CD4-positive, CD25-positive, alpha-beta regulatory T cell (primary cell): ENCODE measurements at regions not wholly inside any gene's neighbourhood (a gene's known extent, or its start where the extent isn't known, plus 50 kb on each side); places are given as distances from the start of the nearest gene placed in this dataset.

ENCODE experiments used
- ATAC-seq, 2 donors: fragments of 150-1000 bp; cut with Tn5 transposase; one replicate each; pipeline ENCODE4 v1.10.0; 2021; ENCODE audit warnings: low read depth in 2 of 2, moderate number of reproducible peaks in 2 of 2, moderate library complexity in 1 of 2
- DNase-seq, 3 donors: peaks; one replicate each; pipeline versions ENCODE4 v3.0.0 to v3.0.0-alpha.2; 2012 to 2022; ENCODE audit warnings: mixed read lengths in 1 of 3
- H3K27ac ChIP-seq: one replicate; pipeline ENCODE4 v1.7.0; 2013; ENCODE audit warnings: mild to moderate bottlenecking, low read length; ENCODE audit not compliant: insufficient read depth, poor library complexity, severe bottlenecking
- H3K27me3 ChIP-seq: one replicate; pipeline ENCODE4 v1.7.0; 2013; ENCODE audit warnings: low read length; ENCODE audit not compliant: control insufficient read depth, insufficient read depth
- H3K36me3 ChIP-seq: one replicate; pipeline ENCODE4 v1.7.0; 2013; ENCODE audit warnings: mild to moderate bottlenecking, low read length, moderate library complexity; ENCODE audit not compliant: control insufficient read depth, insufficient read depth
- H3K4me1 ChIP-seq: 2 replicates; pipeline ENCODE4 v1.7.0; 2013; ENCODE audit warnings: mild to moderate bottlenecking, low read length; ENCODE audit not compliant: insufficient read depth, control insufficient read depth, poor library complexity, severe bottlenecking
- H3K4me3 ChIP-seq: one replicate; pipeline ENCODE4 v1.7.0; 2013; ENCODE audit warnings: low read depth, mild to moderate bottlenecking, low read length, moderate library complexity
- H3K9me3 ChIP-seq, 2 experiments: 1 replicate in 1 of 2; 2 replicates in 1 of 2; pipeline ENCODE4 v1.7.0; 2013; ENCODE audit warnings: low read length in 2 of 2, mild to moderate bottlenecking in 1 of 2, moderate library complexity in 1 of 2; ENCODE audit not compliant: control insufficient read depth in 2 of 2
- H3K27ac Mint-ChIP-seq, 3 donors: one replicate each; pipeline ENCODE4 v1.8.0; 2020 to 2022; ENCODE audit warnings: mild to moderate bottlenecking in 3 of 3, mixed read lengths in 3 of 3, moderate library complexity in 2 of 3
- H3K27me3 Mint-ChIP-seq: one replicate; pipeline ENCODE4 v1.8.0; 2022; ENCODE audit warnings: mild to moderate bottlenecking, mixed read lengths
- H3K36me3 Mint-ChIP-seq: one replicate; pipeline ENCODE4 v1.8.0; 2020; ENCODE audit warnings: mixed read lengths
- H3K4me1 Mint-ChIP-seq, 4 donors: one replicate each; pipeline ENCODE4 v1.8.0; 2020 to 2022; ENCODE audit warnings: mixed read lengths in 4 of 4, mild to moderate bottlenecking in 1 of 4
- H3K4me3 Mint-ChIP-seq, 4 donors: one replicate each; pipeline ENCODE4 v1.8.0; 2020 to 2022; ENCODE audit warnings: mild to moderate bottlenecking in 4 of 4, mixed read lengths in 4 of 4, moderate library complexity in 3 of 4
- H3K9me3 Mint-ChIP-seq, 7 donors: one replicate each; pipeline ENCODE4 v1.8.0; 2020 to 2022; ENCODE audit warnings: mixed read lengths in 7 of 7, mild to moderate bottlenecking in 3 of 7, moderate library complexity in 2 of 7

DNA sequence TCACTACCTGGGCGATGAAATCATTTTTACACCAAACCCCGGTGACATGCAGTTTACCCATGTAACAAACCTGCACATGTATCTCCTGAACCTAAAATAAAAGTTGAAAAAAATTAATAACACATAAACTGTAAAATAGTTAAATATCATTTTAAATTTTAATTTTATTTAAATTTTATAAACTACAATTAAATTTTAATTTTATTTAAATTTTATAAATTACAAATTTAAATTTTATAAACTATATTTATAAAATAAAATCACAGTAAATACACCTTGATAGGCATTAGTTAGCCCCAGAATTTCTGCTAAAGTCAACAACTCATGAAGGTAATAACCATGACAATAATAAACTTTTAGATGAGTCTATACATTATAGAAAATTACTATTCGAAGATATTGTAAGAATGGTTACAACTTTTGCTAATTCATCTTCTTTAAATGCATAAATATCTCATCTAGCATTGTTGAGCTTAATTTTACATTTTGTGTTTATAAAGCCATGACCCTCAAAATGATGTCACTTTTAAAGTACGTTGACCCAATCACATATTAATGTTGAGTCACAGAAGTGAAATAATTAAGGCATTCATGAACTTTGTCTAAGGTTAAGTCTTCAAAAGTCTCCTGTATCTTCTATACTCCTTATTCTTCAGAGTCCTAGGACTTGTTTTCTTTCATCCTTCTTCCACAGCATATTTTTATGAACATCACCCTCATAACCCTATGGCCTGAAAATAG, 755.8 kb upstream of the LCORL start:
- H3K4me3 Mint-ChIP-seq = no peak overlapping the region
- Histone ChIP-seq H3K9me3 (no peaks in the 10 kb centered on the region), H3K4me3 (no peak overlapping the region), H3K36me3 (no peaks in the 10 kb centered on the region), H3K27me3 (no peaks in the 10 kb centered on the region), H3K4me1 (no peaks in the 10 kb centered on the region), H3K27ac (no peak overlapping the region)
- H3K4me1 Mint-ChIP-seq = no peaks in the 10 kb centered on the region
- no peaks in the 10 kb centered on the region for H3K27me3 Mint-ChIP-seq
- no peaks in the 10 kb centered on the region for H3K36me3 Mint-ChIP-seq
- H3K27ac Mint-ChIP-seq = no peak overlapping the region
- peaks cover 0 to 8% (median 3%) of the 10 kb centered on the region in 7 donors for H3K9me3 Mint-ChIP-seq
- DNase-seq (no peak), ATAC-seq (no peak)

DNA sequence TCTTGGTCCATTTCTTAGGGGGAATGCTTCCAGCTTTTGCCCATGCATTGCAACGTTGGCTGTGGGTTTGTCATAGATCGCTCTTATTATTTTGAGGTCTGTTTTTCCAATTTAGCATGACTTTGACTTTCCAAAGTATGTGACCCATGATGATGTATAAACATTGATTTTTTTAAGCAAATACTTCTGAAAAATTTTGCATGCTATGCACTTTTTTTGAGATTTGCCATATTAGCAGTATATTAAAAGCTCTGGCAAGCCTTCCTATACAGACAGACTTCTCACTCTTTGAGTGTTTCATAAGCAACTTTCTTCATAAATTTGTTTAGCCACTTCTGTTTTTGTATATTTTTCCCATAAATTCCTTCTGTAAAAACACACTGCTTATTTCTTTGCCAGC, 746.4 kb upstream of the LCORL start:
- DNase-seq (no peak), ATAC-seq (no peak)
- Mint-ChIP-seq H3K4me3 (no peak overlapping the region), H3K4me1 (no peaks in the 10 kb centered on the region), H3K36me3 (no peaks in the 10 kb centered on the region), H3K27ac (no peak overlapping the region), H3K27me3 (no peaks in the 10 kb centered on the region), H3K9me3 (peaks cover 0 to 11% (median 7%) of the 10 kb centered on the region in 7 donors)
- no peak overlapping the region for H3K4me3 ChIP-seq
- no peaks in the 10 kb centered on the region for H3K36me3 ChIP-seq
- no peak overlapping the region for H3K27ac ChIP-seq
- no peaks in the 10 kb centered on the region for H3K4me1 ChIP-seq
- H3K9me3 ChIP-seq = peaks cover 0 to 4% of the 10 kb centered on the region in 2 experiments
- no peaks in the 10 kb centered on the region for H3K27me3 ChIP-seq

DNA sequence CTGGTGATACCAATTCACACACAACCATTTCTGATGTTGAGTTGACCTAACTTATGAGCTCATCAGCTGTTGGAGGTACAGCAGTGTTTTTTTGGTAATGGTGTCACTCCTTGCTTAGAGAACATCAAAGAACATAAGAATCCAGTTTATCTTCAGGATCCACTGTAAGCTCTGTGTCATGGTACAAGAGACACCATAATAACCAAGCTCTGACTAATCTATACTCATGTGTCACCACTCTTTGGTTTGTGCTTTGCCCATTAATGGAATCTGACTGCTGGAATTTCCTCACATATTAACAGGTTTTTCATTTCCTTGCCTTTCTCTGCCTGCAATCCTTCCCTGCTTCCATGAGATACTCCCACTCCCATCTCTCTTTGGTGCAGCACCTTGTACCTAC, 735.1 kb upstream of the LCORL start:
- Mint-ChIP-seq H3K9me3 (peaks cover 0 to 23% (median 6%) of the 10 kb centered on the region in 7 donors), H3K4me1 (no peaks in the 10 kb centered on the region), H3K27ac (no peak overlapping the region), H3K27me3 (no peaks in the 10 kb centered on the region), H3K4me3 (no peak overlapping the region), H3K36me3 (no peaks in the 10 kb centered on the region)
- H3K36me3 ChIP-seq = no peaks in the 10 kb centered on the region
- H3K4me1 ChIP-seq = no peaks in the 10 kb centered on the region
- ATAC-seq (no peak), DNase-seq (no peak)
- H3K9me3 ChIP-seq = no peaks in the 10 kb centered on the region
- H3K27me3 ChIP-seq = no peaks in the 10 kb centered on the region
- no peak overlapping the region for H3K27ac ChIP-seq
- H3K4me3 ChIP-seq = no peak overlapping the region

DNA sequence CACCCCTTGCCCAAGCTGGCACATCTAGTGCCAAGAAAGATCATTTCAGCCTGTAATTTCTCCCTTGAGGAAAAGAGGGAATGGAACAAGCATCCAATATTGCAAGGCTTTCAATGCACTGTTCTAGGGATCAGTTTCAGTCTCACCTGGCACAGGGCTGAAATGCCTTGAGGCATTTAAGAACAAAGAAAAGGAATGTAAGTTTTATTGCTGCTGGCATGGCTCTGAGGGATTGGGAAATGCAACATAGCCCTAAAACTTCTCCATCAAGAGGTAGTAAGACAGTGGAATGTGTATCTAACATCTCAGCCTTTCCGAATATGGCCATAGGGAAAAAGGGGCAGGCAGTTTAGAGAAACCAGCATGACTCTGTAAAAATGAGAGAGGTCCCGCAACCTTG, 732.6 kb upstream of the LCORL start:
- no peaks in the 10 kb centered on the region for H3K4me1 ChIP-seq
- no peak overlapping the region for H3K27ac ChIP-seq
- H3K4me3 ChIP-seq = no peak overlapping the region
- no peak for DNase-seq
- H3K9me3 Mint-ChIP-seq = peaks cover 0 to 18% (median 4%) of the 10 kb centered on the region in 7 donors
- H3K9me3 ChIP-seq = no peaks in the 10 kb centered on the region
- no peaks in the 10 kb centered on the region for H3K27me3 ChIP-seq
- H3K4me1 Mint-ChIP-seq = no peaks in the 10 kb centered on the region
- ATAC-seq = no peak
- peak overlapping the region in 1 of 4 donors; percentile 27 for H3K4me3 Mint-ChIP-seq
- no peaks in the 10 kb centered on the region for H3K36me3 ChIP-seq
- H3K27ac Mint-ChIP-seq = no peak overlapping the region
- H3K36me3 Mint-ChIP-seq = no peaks in the 10 kb centered on the region
- no peaks in the 10 kb centered on the region for H3K27me3 Mint-ChIP-seq

DNA sequence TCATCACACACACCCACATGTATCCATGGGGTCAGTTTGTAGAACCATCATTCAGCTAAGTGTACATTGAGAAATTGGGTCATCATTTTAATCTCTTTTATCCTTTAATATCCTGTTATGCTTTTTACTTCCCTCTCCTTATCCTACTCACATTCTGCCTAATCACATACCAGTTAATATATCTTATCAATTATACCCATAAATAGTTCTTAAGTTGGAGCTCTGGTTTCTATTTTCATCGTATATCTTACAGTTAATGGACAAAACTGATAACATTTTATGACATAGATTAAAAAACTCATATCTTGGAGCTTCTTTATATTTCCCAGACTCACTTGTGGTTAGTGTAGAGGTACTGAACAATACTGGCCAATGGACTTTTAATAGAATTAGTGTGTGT, 729.5 kb upstream of the LCORL start:
- Histone ChIP-seq H3K9me3 (no peaks in the 10 kb centered on the region), H3K4me3 (no peak overlapping the region), H3K27ac (no peak overlapping the region), H3K27me3 (no peaks in the 10 kb centered on the region), H3K4me1 (no peaks in the 10 kb centered on the region), H3K36me3 (no peaks in the 10 kb centered on the region)
- Mint-ChIP-seq H3K9me3 (peaks cover 0 to 10% (median 4%) of the 10 kb centered on the region in 7 donors), H3K27ac (no peak overlapping the region), H3K27me3 (no peaks in the 10 kb centered on the region), H3K4me3 (peak overlapping the region in 1 of 4 donors; percentile 61), H3K36me3 (no peaks in the 10 kb centered on the region), H3K4me1 (no peaks in the 10 kb centered on the region)
- ATAC-seq (no peak), DNase-seq (no peak)

DNA sequence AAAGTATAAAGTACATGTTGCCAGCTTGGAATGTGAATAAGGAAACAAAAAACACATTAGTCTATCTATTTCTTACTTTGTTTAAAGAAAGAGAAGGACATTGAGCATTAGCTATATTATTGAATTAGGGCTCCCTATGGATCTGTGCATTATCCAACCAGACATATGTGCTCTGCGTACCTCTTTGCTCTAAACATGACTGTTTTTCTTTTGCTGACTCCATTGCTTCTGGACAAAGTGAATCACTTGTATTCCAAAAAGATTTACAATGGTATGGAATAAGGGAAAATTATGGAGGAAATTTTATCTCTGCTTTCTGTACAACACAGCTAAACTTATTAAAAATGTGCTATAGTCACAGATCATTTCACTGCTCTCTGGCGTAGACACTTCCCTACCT, 727.8 kb upstream of the LCORL start:
- no peaks in the 10 kb centered on the region for H3K4me1 Mint-ChIP-seq
- no peaks in the 10 kb centered on the region for H3K4me1 ChIP-seq
- H3K4me3 ChIP-seq = no peak overlapping the region
- H3K27me3 ChIP-seq = no peaks in the 10 kb centered on the region
- H3K9me3 Mint-ChIP-seq = peaks cover 0 to 8% (median 4%) of the 10 kb centered on the region in 7 donors
- H3K27ac Mint-ChIP-seq = no peak overlapping the region
- DNase-seq = no peak
- peaks cover 4% of the 10 kb centered on the region for H3K27me3 Mint-ChIP-seq
- H3K4me3 Mint-ChIP-seq = no peak overlapping the region
- no peak overlapping the region for H3K27ac ChIP-seq
- H3K36me3 ChIP-seq = no peaks in the 10 kb centered on the region
- H3K9me3 ChIP-seq = no peaks in the 10 kb centered on the region
- no peaks in the 10 kb centered on the region for H3K36me3 Mint-ChIP-seq
- ATAC-seq = no peak

DNA sequence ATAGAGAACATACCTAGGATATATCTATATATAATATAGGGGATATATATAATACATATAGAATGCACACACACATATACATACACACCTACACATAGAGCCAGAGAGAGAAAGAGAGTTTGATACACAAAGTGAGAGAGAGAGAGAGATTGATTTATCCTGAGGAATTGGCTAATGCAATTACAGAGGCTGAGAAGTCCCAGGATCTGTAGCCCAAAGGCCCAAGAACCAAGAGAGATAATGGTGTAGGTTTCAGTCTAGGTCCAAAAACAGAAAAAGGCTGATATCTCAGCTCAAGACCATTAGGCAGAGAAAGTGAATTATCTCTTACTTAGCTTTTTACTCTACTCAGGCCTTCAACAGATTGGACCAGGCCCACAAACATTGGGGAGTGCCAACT, 715.0 kb upstream of the LCORL start:
- peaks cover 0 to 6% (median 1%) of the 10 kb centered on the region in 7 donors for H3K9me3 Mint-ChIP-seq
- H3K36me3 Mint-ChIP-seq = no peaks in the 10 kb centered on the region
- no peaks in the 10 kb centered on the region for H3K9me3 ChIP-seq
- no peak overlapping the region for H3K4me3 Mint-ChIP-seq
- H3K4me1 Mint-ChIP-seq = no peaks in the 10 kb centered on the region
- ATAC-seq = no peak
- no peak for DNase-seq
- H3K4me3 ChIP-seq = no peak overlapping the region
- H3K36me3 ChIP-seq = no peaks in the 10 kb centered on the region
- no peak overlapping the region for H3K27ac ChIP-seq
- H3K4me1 ChIP-seq = no peaks in the 10 kb centered on the region
- no peak overlapping the region for H3K27ac Mint-ChIP-seq
- H3K27me3 Mint-ChIP-seq = no peaks in the 10 kb centered on the region
- H3K27me3 ChIP-seq = no peaks in the 10 kb centered on the region

DNA sequence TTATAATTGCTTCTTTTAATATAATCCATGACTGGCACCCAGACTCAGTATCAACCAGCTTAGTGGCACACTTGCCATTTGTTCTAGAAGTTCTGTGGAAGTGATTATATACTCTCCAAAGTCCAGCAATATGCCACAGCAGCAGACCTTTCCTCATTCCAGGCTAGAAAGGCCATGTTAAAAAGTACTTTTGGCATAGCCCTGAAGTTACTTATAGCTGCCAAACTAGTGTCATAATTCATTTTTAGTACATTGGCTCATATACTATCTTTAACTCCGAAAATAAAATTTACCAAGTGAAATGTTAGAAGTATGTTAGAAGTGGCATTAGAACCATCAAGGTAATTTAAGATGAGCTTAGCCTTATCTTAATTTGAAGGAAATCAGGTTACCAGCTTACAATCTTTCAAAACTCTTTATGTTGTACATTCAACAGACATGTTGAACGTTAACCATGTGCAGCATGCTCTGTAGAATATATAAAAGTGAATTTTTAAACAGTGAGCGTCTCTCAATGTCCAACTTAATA, 714.2 kb upstream of the LCORL start:
- no peak overlapping the region for H3K4me3 Mint-ChIP-seq
- no peaks in the 10 kb centered on the region for H3K36me3 ChIP-seq
- no peaks in the 10 kb centered on the region for H3K36me3 Mint-ChIP-seq
- H3K27ac ChIP-seq = no peak overlapping the region
- H3K4me1 Mint-ChIP-seq = no peaks in the 10 kb centered on the region
- H3K27me3 ChIP-seq = no peaks in the 10 kb centered on the region
- H3K27ac Mint-ChIP-seq = no peak overlapping the region
- H3K4me1 ChIP-seq = no peaks in the 10 kb centered on the region
- no peak for DNase-seq
- peaks cover 0 to 6% (median 1%) of the 10 kb centered on the region in 7 donors for H3K9me3 Mint-ChIP-seq
- no peaks in the 10 kb centered on the region for H3K9me3 ChIP-seq
- H3K4me3 ChIP-seq = no peak overlapping the region
- no peaks in the 10 kb centered on the region for H3K27me3 Mint-ChIP-seq
- ATAC-seq = no peak
